ENCODE measurements at regions not wholly inside any gene's neighbourhood (a gene's known extent, or its start where the extent isn't known, plus 50 kb on each side); places are given as distances from the start of the nearest gene placed in this dataset.

- TF ChIP-seq CTCF (IDR thresholded peaks at IDR 0.05) (no peak), POLR2A (IDR thresholded peaks at IDR 0.05) (no peak)
Measured at GRCh38 chr5:124642151-124642550, 104.3 kb downstream of the ZNF608 start.

Data from uterus (tissue), 2 donors.